Hepatocyte (in vitro differentiated cells): ENCODE measurements at regions not wholly inside any gene's neighbourhood (a gene's known extent, or its start where the extent isn't known, plus 50 kb on each side); places are given as distances from the start of the nearest gene placed in this dataset.

Experiments
- CTCF ChIP-seq: fragments of 200-600 bp; sonication (generic); IDR thresholded peaks from 2 replicates; pipeline ENCODE4 v1.5.1; 2016; ENCODE audit warnings: antibody characterized with exemption, mild to moderate bottlenecking; ENCODE audit not compliant: poor library complexity
- EZH2phosphoT487 ChIP-seq: fragments of 200-600 bp; sonication (generic); IDR thresholded peaks from one replicate; pipeline ENCODE4 v1.6.1; 2018; ENCODE audit warnings: antibody characterized with exemption, mild to moderate bottlenecking, low read depth, moderate library complexity; ENCODE audit not compliant: unreplicated experiment, severe bottlenecking

GRCh38 chr17:79183043-79183292 lies 108.3 kb downstream of the ENGASE start:
- TF ChIP-seq CTCF (no peak), EZH2phosphoT487 (no peak)
